Right renal cortex interstitium (tissue), 3 donors: ENCODE measurements at regions not wholly inside any gene's neighbourhood (a gene's known extent, or its start where the extent isn't known, plus 50 kb on each side); places are given as distances from the start of the nearest gene placed in this dataset.
"Not testable (repeated sequence)": the region's sequence is repeated elsewhere in the genome, so short reads cannot be mapped to it uniquely, and the experiment has no call there.

Experiments used
- DNase-seq, 3 donors: peaks; one replicate each; pipeline ENCODE4 v3.0.0-alpha.2; 2013; ENCODE audit warnings: low read depth in 3 of 3, low spot score in 2 of 3

DNA sequence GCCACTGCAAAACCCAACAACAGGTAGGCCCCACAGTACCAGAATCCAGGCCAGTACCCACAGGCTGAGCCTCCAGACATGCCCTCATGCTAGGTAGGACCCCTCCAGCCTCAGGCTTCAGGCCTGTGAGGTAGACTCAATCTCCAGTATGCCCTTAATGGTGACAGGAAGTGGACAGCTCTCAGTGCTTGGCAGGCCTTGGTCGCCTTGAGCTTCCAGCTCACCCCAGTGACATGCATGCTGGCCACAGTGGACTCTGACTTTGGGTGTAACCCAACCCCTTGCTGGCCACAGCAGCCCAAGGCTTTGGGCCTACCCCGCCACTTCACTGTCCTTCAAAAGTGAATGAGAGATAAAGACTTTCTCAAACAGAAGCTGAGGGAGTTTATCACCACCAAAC is 324.2 kb downstream of the ANTXR2 start:
- DNase-seq, result no peak

DNA sequence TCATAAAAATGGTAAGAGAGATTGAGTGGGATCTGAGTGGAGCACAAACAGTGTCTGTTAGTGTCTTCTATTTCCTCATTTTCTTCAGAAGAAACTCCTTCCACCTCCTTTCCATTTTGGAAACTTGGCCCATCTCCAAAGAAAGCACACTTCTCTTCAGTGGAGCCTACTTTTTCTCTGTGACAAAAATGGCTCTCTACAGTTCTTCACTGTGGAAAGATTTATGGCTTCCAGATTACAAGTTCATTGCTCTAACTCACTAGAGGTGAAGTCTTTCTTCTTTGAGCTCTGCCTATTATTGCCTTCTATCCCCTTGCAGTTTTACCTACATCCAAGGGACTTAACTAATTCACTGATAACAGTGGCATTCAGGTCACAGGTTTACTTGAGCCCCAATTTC is 325.8 kb downstream of the ANTXR2 start:
- DNase-seq, result no peak

DNA sequence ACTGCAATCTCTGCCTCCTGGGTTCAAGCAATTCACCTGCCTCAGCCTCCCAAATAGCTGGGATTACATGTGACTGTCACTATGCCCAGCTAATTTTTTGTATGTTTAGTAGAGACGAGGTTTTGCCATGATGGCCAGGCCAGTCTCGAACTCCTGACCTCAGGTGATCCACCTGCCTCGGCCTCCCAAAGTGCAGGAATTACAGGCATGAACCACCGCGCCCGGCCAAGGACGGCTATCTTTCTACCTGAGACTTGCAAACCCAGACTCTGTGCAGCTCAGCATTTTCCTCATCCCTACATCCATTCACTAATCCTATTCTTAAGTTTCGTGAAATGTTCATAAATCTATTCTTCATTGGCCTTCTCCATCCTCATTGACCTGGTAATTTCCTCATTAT is 330.0 kb downstream of the ANTXR2 start:
- DNase-seq, result no peak

DNA sequence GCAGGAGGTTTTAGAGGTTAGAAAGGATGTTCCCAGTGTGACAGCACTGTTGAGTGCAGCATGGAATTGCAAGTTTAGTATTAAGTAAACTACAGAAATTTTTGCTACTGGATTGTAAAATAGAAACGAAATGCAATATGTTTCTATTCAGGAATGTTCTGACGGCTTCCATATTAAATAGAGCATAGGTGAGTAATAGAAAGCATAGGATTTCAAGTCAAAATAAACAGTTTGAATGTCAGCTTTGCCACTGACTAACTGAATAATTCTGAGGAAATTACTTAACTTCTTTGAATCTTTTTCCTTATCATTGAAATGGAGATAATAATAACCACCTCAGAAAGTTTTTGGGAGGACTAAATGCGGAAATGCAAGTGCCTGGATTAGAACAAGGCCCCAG is 331.9 kb upstream of the GK2 start:
- no peak for DNase-seq

DNA sequence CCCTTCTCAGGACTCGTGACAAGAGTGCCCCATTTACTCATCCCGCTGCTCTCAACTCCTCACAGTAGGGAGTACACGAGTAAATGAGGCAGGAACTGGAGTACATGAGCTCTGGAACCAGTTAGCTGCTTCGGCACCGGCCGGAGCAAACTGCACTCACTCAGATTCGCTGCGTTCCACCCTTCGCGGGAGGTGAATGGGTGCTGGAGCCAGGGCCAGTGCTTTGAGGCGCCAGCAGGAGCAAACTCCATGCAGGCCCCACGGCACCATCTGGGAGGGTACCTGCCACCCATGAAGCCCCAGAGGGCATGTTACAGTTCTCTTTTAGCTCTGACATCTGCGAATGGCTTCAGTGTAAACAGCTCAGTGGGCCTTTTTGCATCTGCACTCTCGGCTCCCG is 315.5 kb upstream of the GK2 start:
- no peak for DNase-seq

DNA sequence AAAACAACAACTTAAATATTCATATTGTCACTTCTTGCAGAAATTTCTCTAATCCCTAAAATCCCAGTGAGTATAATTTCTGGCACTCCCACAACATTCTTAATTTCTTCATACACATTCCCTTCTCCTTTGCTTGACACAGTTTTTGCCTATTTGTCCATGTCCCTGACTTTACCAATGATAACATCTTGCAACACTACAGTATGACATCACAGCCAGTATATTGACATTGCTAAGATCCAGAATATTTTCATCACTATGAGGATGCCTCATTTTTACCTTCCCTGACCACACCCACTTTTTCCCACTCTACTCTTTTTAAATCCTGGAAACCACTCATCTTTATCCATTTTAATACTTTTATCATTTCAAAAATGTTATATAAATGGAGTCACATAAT is 292.3 kb upstream of the GK2 start:
- DNase-seq, result no peak

DNA sequence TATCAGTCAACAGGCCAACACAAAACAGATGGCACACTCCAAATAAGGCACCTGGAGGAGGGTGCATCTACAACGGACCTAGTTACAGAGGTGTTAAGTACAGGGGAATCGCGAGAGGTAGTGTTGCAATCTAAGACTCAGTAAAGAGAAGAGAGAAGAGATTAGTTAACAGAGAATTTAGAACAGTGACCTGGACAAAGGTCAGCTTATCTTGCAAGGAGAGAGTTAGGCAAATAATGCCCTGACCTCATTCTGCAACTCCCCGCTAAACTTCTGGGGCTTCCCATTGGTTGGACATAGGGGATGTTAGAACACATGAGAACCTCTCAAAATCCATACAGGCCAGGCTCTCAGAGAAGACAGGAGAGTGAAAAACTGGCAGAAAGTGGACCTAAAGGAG is 289.4 kb upstream of the GK2 start:
- no peak for DNase-seq

DNA sequence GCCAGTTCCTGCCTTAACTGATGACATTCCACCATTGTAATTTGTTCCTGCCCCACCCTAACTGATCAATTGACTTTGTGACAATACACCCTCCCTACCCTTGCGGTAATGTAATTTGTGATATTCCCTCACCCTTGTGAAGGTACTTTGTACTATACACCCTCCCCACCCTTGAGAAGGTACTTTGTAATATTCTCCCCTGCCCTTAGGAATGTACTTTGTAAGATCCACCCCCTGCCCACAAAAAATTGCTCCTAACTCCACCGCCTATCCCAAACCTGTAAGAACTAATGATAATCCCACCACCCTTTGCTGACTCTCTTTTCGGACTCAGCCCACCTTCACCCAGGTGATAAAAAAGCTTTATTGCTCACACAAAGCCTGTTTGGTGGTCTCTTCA is 288.5 kb upstream of the GK2 start:
- not testable (repeated sequence) for DNase-seq

DNA sequence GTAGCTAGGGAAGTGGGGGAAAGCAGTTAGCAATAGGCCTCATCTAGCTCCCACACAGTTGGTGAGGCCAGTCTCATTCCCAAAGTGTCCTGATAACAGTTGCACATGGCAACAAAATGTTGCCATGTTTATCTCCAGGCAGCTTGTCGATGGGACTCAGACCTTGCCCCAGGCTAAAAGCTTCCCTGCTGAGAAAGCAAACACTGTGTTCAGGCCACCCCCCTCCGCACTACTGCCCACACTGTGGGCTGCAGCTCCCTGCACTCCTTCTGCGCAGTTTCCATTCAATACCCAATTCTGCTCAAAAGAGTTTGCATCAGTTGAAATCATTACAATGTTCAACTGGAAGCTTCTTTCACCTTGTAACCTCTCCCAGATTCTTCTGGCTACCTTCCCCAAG is 287.8 kb upstream of the GK2 start:
- DNase-seq, result no peak

DNA sequence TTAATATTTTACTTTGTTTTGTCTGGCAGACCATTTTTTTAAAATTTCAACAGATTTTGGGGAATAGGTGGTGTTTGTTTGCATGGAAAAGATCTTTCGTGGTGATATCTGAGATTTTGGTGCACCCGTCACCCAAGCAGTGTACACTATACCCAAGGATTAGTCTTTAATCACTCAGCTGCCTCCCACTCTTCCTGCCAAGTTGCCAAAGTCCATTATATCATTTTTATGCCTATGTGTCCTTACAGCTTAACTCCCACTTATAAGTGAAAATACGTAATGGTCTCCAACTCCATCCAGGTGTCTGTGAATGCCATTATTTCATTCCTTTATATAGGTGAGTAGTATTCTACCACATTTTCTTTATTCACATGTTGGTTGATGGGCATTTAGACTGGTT is 281.7 kb upstream of the GK2 start:
- no peak for DNase-seq

DNA sequence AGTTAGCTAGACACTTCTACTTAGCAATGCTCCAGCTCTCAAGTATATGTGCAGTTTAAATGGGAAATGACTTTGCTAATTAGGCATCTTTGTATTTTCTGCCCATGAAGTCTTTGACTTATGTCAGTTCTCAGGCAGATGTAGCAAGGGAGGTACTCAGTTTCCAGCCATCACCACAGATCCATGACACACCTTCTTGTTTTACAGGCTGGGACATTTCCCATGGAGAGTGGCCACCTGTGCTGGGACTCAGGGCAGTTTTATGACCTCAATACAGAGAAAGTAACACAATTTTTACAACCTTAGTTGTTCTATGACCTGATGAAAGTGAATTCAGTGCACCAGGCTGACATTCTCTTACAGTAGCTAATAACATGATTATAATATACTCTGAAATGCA is 280.7 kb upstream of the GK2 start:
- peak in 1 of 3 donors; percentile 21 for DNase-seq

DNA sequence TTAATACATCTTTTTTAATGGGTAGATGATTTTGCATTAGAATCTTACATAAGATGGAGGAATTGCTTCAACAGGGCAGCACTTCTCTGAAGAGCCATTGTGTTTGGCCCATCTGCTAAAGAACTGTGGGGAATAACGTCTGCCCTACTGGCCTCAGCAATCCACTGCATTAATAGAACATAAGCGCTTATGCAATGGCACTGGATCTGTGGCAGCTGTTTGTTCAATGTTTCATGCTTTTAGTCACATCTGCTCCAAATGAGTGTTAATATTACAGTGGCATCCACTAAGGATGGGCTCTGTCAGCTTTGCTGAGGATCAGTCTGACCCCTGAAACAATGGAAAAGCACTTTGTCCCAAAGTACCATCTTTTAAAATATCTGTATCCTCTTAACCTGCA is 279.0 kb upstream of the GK2 start:
- no peak for DNase-seq

DNA sequence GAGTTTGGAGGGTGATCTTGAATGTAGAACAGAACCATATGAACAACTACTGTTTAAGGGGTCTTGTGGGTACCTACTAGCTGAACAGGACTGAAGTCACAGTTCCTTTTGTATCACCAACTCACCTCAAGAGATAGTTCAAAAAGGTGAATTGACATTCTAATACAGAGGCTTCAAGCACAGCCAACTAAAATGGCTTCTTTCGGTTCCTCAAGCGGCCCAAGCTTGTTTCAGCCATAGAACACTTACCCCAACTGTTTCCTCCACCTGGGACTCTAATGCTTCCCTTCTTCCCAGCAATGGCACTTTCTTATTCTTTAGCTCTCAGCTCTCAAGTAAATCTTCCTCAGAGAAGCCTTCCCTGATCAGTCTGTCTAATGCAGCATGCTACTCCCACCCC is 277.5 kb upstream of the GK2 start:
- DNase-seq, result no peak

DNA sequence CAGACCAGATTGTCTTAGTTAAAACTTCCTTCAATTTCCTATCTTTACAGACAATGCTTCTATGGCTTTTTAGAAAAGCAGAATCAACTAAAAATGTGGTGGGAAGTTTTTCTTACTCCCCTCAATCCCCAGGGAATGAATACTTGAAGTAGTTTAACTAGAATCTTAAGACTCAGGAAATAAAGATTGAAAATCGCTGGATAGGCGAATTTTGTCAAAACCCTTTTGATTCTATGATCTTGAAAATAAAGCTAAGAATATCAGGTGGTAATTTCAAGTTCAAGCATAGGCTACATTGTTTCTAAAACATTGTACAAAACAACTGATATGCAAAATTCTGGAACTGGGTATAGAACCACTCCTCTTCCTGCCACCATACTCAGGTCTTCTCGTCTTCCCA is 276.5 kb upstream of the GK2 start:
- DNase-seq, result no peak

DNA sequence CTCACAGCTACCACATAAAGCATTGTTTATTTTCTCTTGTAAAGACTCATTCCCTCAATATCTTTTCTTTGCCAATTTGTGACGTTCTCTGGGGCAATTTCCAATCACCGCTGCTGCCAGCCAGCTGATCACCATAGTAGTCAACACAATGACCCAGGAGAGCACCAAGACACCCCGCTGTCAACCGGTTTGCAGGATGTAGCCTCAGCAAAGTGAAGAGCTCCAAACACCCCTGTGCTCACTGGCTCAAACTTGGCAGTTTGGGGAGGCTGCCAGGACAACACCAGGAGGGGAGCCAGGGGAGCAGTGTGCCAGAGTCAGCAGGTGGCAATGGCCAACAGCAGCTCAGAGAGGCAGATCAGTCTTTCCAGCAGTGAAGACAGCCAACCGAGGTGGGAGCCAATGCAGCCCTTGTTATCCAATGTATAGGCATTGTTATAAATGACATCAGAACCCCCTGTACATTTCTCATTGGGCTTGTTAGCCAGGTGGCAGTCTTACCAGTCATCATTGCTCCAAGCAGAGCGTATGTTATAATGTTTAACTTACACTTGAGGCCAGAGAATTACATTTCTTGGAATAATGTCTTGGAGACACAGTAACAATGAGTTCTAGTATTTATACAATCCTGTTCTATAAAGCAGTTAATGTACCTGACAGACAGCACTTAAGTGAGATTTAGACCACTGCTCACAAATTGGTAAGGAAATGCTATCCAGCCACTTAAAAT is 274.9 kb upstream of the GK2 start:
- DNase-seq, result no peak

DNA sequence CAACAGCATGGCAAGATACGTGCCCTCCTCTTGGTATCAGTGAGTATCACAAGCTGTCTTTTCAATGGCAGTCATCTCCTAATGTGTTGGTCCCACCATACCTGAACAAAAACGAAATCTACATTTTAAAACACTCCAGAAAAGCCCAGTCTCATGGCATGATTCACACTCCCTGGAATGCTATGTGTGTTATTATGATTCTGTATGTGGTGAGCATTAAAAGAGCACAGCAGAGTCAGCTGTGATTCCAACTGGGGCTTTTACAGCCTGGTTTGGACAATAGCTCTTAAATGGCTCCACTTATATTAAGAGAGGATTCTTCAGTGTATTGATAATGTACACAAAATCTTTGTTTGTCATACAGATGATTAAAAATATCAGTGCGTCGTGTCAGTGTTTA is 274.1 kb upstream of the GK2 start:
- no peak for DNase-seq

DNA sequence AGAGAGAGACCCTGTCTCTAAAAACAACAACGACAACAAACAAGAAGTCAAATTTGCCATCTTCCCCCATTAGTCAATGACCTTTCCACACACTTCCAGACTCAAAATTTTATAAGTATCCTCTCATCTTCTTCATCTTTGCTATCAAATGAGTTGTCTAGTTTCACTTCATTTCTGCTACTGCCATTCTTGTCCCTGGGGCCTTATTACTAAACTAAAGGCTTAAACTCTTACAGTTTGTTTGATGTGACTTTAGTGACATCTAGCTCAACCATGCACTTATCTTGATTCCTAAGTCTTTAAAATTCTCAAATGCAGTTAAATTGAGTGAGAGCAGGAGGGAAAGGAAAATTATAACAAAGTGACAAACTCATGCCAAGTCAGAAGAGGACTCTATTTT is 271.8 kb upstream of the GK2 start:
- no peak for DNase-seq

DNA sequence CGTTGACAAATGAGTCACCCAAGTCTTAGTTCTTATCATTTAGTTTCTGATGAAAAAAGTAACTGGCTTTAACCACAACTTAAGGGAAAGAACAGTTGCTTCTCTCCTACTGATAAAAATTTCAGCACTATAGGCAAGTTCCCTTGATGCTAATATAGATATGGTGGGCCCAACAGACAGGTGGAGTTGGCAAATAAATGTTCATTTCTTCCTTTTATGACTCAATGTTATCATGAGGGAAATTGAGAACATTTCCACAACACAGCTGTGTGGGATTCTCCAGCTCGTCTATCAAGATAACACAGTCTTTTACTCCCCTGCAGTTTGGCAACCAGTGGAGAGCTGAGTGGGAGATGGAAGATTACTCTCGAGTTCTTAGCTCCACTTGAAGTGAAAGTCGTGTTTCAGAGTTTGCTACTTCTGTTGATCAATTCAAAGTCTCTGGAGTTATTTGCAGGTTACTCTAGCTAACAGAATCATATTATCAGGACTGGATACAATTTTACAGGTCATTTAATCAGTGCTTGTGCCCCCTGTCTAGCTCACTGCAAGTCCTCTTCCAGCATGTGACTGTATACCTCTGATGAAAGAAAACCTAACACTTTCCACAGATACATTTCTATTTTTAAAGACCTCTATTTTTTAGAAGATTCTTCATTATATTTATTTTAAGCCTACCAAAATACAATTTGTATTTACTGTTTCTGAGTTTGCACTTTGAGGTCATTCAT is 270.6 kb upstream of the GK2 start:
- DNase-seq, result no peak

DNA sequence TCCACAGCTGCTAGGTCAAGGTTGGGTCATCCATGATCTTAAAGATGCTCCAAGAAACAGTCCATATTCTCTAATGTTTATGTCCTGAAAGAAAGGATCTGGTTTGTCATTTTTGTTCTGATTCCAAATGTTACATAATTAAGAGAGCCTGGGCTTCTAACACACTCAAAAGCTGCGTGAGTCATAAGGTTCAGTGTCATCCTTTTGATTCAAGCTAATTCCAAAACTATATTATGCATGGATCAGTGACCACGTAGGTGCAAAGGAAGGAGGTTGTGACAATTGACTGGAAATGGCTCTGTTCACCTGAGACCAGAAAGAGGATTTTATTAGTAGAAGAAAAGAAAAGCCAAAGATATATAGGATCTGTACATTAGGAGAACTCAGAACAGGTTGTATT is 268.7 kb upstream of the GK2 start:
- no peak for DNase-seq

DNA sequence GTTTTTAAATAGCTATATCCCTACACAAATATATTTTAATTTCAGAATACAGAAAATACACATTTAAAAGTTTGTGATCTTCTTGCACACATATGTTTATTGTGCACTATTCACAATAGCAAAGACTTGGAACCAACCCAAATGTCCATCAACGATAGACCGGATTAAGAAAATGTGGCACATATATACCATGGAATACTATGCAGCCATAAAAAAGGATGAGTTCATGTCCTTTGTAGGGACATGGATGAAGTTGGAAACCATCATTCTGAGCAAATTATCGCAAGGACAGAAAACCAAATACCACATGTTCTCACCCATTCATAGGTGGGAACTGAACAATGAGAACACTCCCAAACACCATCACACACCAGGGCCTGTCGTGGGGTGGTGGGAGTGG is 266.9 kb upstream of the GK2 start:
- DNase-seq, result not testable (repeated sequence)

DNA sequence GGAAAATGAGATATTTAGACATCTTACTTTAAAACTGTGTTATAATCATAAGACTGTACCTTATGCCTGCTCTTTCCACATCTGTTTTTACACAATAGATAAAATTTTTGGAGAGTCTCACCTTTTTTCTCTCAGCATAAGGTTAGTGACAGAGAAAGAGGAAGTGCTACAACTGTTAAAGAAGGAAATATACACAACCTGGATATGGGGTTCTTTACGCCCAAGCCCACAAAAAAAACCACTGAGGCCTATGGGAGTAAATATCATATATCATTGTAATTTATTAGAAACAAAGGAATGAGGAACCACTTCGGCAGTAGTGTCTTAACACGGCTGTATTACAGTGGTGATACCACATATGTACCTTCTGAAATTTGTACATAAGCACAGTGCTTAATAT is 265.9 kb upstream of the GK2 start:
- no peak for DNase-seq

DNA sequence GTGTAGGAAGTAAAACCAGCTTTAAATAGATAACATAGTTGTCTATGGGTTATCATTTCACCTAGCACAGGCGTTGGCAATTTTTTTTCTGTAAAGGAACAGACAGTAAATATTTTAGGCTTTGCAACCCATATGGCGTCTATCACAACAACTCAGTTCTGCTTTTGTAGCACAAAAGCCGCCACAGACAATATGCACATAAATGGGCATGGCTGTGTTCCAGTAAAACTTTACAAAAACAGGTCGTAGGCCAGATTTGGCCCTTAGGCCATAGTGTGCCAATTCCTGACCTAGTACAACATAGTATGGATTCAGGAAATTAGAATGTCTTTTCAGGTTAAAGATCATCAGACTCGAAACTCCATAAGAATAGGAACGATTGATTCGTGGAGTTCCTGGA is 265.3 kb upstream of the GK2 start:
- no peak for DNase-seq

DNA sequence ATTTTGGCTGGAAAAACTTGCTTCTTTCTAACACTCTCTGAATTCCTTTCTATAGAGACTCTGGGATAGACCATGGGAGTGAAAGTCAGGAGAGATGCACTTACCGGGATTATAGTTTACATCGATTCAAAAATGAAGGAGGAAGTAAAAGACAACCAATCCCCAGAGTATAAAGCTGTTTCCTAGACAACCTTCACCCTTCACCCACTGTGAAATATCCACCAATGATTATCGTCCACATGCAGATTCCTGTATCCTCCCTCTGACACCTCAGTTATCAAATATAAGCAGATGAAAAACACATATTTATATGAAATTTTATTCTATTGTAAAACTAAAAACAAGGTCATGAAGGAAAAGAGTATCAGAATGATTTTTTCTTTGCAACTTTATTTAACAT is 258.8 kb upstream of the GK2 start:
- DNase-seq, result no peak
